HepG2 (cell line): ENCODE measurements at regions not wholly inside any gene's neighbourhood (a gene's known extent, or its start where the extent isn't known, plus 50 kb on each side); places are given as distances from the start of the nearest gene placed in this dataset.

ENCODE experiments used
- BCL3 ChIP-seq: sonication (generic); formaldehyde crosslinking; IDR thresholded peaks from 2 replicates; pipeline ENCODE4 v1.5.1; 2020; ENCODE audit warnings: mild to moderate bottlenecking, missing genetic modification reagents, moderate library complexity
- CCDC6 ChIP-seq: sonication (generic); formaldehyde crosslinking; IDR thresholded peaks from 2 replicates; pipeline ENCODE4 v1.8.1; 2022; ENCODE audit warnings: mild to moderate bottlenecking, missing genetic modification reagents, moderate library complexity
- CHCHD3 ChIP-seq: sonication (generic); formaldehyde crosslinking; IDR thresholded peaks from 2 replicates; pipeline ENCODE4 v1.8.0; 2022; ENCODE audit warnings: mild to moderate bottlenecking, missing genetic modification reagents, moderate library complexity
- CREB3 ChIP-seq: sonication (generic); formaldehyde crosslinking; IDR thresholded peaks from 2 replicates; pipeline ENCODE4 v1.5.0; 2020; ENCODE audit warnings: missing genetic modification reagents
- GLI4 ChIP-seq: sonication (generic); formaldehyde crosslinking; IDR thresholded peaks from 2 replicates; pipeline ENCODE4 v1.5.1; 2020; ENCODE audit warnings: missing genetic modification reagents, mild to moderate bottlenecking, moderate library complexity, borderline replicate concordance
- IKZF5 ChIP-seq: IDR thresholded peaks from 2 replicates; pipeline ENCODE4 v1.6.1; 2018; ENCODE audit warnings: missing genetic modification reagents, mild to moderate bottlenecking, missing compliant biosample characterization
- KLF16 ChIP-seq, 2 experiments: sonication (generic) in 1 of 2; formaldehyde crosslinking in 1 of 2; IDR thresholded peaks; 2 replicates each; pipeline versions ENCODE4 v1.6.1 to v1.8.0; 2016 to 2023; ENCODE audit warnings: missing genetic modification reagents in 2 of 2, missing compliant biosample characterization in 1 of 2
- MTF1 ChIP-seq: sonication (generic); formaldehyde crosslinking; IDR thresholded peaks from 2 replicates; pipeline ENCODE4 v1.5.0; 2020; ENCODE audit warnings: missing genetic modification reagents
- NR2C2 ChIP-seq: sonication (generic); formaldehyde crosslinking; IDR thresholded peaks from 2 replicates; pipeline ENCODE4 v1.4.0; 2020; ENCODE audit warnings: missing genetic modification reagents, mild to moderate bottlenecking, moderate library complexity, borderline replicate concordance
- ONECUT2 ChIP-seq: sonication (generic); formaldehyde crosslinking; IDR thresholded peaks from 2 replicates; pipeline ENCODE4 v1.4.0; 2020; ENCODE audit warnings: missing genetic modification reagents
- RELA ChIP-seq: sonication (generic); formaldehyde crosslinking; IDR thresholded peaks from 2 replicates; pipeline ENCODE4 v1.4.0; 2020; ENCODE audit warnings: missing genetic modification reagents
- SMC3 ChIP-seq: IDR thresholded peaks from 2 replicates; pipeline ENCODE4 v1.6.1; 2011; ENCODE audit warnings: low read length, improper control_type of control experiment
- TBX2 ChIP-seq: sonication (generic); formaldehyde crosslinking; IDR thresholded peaks from 2 replicates; pipeline ENCODE4 v1.5.0; 2020; ENCODE audit warnings: missing genetic modification reagents, mild to moderate bottlenecking, borderline replicate concordance
- ZC3H4 ChIP-seq: sonication (generic); formaldehyde crosslinking; IDR thresholded peaks from 2 replicates; pipeline ENCODE4 v1.4.0; 2020; ENCODE audit warnings: missing genetic modification reagents, borderline replicate concordance
- ZGPAT ChIP-seq: IDR thresholded peaks from 2 replicates; pipeline ENCODE4 v1.6.1; 2016; ENCODE audit warnings: mild to moderate bottlenecking
- ZMAT5 ChIP-seq: sonication (generic); formaldehyde crosslinking; IDR thresholded peaks from 2 replicates; pipeline ENCODE4 v1.5.0; 2020; ENCODE audit warnings: mild to moderate bottlenecking, low read depth, missing genetic modification reagents, borderline replicate concordance
- ZNF335 ChIP-seq: sonication (generic); formaldehyde crosslinking; IDR thresholded peaks from 2 replicates; pipeline ENCODE4 v1.4.0; 2020; ENCODE audit warnings: missing genetic modification reagents
- ZNF572 ChIP-seq: sonication (generic); formaldehyde crosslinking; IDR thresholded peaks from 2 replicates; pipeline ENCODE4 v1.5.1; 2020; ENCODE audit warnings: mild to moderate bottlenecking, missing genetic modification reagents
- ZNF678 ChIP-seq: sonication (generic); formaldehyde crosslinking; IDR thresholded peaks from 2 replicates; pipeline ENCODE4 v1.4.0; 2020; ENCODE audit warnings: mild to moderate bottlenecking, missing genetic modification reagents
- ZNF749 ChIP-seq: sonication (generic); formaldehyde crosslinking; IDR thresholded peaks from 2 replicates; pipeline ENCODE4 v1.8.0; 2022; ENCODE audit warnings: mild to moderate bottlenecking, missing genetic modification reagents, moderate library complexity, borderline replicate concordance
- ZNF782 ChIP-seq: sonication (generic); formaldehyde crosslinking; IDR thresholded peaks from 2 replicates; pipeline ENCODE4 v1.4.0; 2020; ENCODE audit warnings: missing genetic modification reagents, mild to moderate bottlenecking, borderline replicate concordance
- TF ChIP-seq, protein P1 (sequence below): sonication (generic); formaldehyde crosslinking; IDR thresholded peaks from 2 replicates; pipeline ENCODE4 v1.8.0; 2022; ENCODE audit warnings: mild to moderate bottlenecking, missing genetic modification reagents, borderline replicate concordance

DNA sequence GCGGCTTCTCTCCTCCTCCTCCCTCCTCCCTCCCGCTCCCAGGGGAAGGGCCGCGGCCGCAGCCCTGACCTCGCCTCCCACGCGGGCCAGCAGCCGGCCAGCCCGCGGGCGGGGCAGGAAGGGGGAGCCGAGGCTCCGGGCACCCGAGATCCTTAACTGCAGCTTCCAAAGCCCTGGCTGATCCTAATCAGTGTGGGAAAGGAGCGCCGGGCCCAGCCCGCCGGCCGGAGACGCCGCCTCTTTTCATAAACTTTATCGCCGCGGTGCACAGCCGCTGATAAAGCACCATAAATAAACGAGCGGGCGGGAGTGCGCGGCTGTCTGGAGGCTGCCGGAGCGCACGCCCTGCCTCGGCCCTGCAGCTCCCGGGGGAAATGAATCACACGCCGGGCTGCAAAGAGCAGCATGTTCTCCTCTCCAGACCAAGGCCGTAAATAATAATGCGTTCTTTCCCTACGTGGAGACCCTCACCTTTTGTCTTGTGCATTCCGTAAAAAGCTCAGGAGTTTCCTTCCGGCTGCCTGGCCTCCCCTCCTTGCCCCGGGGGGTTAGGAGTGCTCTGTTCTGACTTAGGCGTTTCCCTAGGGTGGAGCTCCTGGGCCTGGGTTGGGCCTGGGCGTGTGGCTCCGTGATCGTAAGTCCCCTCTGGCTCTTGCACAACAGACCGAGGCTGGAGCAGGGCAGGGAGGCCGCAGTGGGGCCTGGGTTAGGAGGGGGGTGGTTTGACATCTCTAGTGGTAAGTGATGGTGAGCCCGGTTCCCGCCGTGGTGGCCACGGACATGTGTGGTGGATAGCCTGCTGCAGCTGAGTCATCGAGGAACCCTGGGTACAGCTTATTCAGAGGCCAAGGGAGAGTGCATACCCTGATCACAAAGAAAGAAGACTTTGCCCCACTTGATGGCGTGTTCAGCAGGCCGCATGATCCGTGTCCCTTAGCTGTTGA is 132.6 kb upstream of the HES1 start (continued):
- TF ChIP-seq ZNF782 (CRISPR knock-in tag) (no peak), KLF16 (CRISPR knock-in tag; IDR thresholded peaks at IDR 0.05) (peak in 1 of 2 experiments; percentile 44; a peak in 2 of 4 replicates), TBX2 (CRISPR knock-in tag) (peak; percentile 62; the same call in 1 of the 2 replicates), IKZF5 (CRISPR knock-in tag) (0 out of 2 replicates have a peak, but pooled peaks have one; percentile 36), ZMAT5 (CRISPR knock-in tag) (no peak), ZNF678 (CRISPR knock-in tag) (no peak), ONECUT2 (no peak), GLI4 (CRISPR knock-in tag) (no peak), MTF1 (CRISPR knock-in tag) (no peak), ZNF749 (CRISPR knock-in tag) (no peak), CHCHD3 (CRISPR knock-in tag) (no peak), RELA (no peak), NR2C2 (CRISPR knock-in tag) (peak; percentile 30; the same call in 1 of the 2 replicates), SMC3 (no peak), CREB3 (CRISPR knock-in tag) (no peak), ZGPAT (CRISPR knock-in tag) (peak; percentile 22; the same call in 1 of the 2 replicates), CCDC6 (CRISPR knock-in tag) (no peak), ZNF335 (CRISPR knock-in tag) (no peak), BCL3 (no peak), ZC3H4 (no peak), ZNF572 (CRISPR knock-in tag) (0 out of 2 replicates have a peak, but pooled peaks have one; percentile 16)
- TF ChIP-seq, protein P1, sequence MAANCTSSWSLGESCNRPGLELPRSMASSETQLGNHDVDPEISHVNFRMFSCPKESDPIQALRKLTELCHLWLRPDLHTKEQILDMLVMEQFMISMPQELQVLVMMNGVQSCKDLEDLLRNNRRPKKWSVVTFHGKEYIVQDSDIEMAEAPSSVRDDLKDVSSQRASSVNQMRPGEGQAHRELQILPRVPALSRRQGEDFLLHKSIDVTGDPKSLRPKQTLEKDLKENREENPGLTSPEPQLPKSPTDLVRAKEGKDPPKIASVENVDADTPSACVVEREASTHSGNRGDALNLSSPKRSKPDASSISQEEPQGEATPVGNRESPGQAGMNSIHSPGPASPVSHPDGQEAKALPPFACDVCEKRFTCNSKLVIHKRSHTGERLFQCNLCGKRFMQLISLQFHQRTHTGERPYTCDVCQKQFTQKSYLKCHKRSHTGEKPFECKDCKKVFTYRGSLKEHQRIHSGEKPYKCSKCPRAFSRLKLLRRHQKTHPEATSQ (CRISPR knock-in tag), result no peak
